Activated CD8-positive, alpha-beta T cell treated with anti-CD3 and anti-CD28 coated beads, Interleukin-2, amount 10 ng/mL, durations not matched to agents 7 days and 5 days (primary cell): ENCODE measurements at regions not wholly inside any gene's neighbourhood (a gene's known extent, or its start where the extent isn't known, plus 50 kb on each side); places are given as distances from the start of the nearest gene placed in this dataset.

Experiments
- ATAC-seq: fragments of 150-1000 bp; cut with Tn5 transposase; one replicate; pipeline ENCODE4 v1.10.0; 2021; ENCODE audit warnings: moderate library complexity
- CTCF ChIA-PET: fragments of 350-600 bp; sonication (Branson Sonifier 250); formaldehyde crosslinking; loops from one replicate; lab custom pipeline; 2021; ENCODE audit warnings: antibody characterized with exemption; lab: Charles Lee
- POLR2A ChIA-PET: fragments of 350-600 bp; sonication (Branson Sonifier 250); formaldehyde crosslinking; loops from one replicate; lab custom pipeline; 2021; ENCODE audit warnings: antibody characterized with exemption; lab: Charles Lee
- DNase-seq: peaks from one replicate; pipeline ENCODE4 v3.0.0-alpha.2; 2020
- H3K27ac Mint-ChIP-seq: one replicate; pipeline ENCODE4 v1.8.0; 2021; ENCODE audit warnings: mild to moderate bottlenecking, mixed read lengths
- H3K27me3 Mint-ChIP-seq: one replicate; pipeline ENCODE4 v1.8.0; 2021; ENCODE audit warnings: low read depth, mixed read lengths
- H3K36me3 Mint-ChIP-seq: one replicate; pipeline ENCODE4 v1.8.0; 2021; ENCODE audit warnings: low read depth, mixed read lengths
- H3K4me1 Mint-ChIP-seq: one replicate; pipeline ENCODE4 v1.8.0; 2021; ENCODE audit warnings: low read depth, mixed read lengths
- H3K4me3 Mint-ChIP-seq: one replicate; pipeline ENCODE4 v1.8.0; 2021; ENCODE audit warnings: mild to moderate bottlenecking, mixed read lengths
- H3K9me3 Mint-ChIP-seq: one replicate; pipeline ENCODE4 v1.8.0; 2022; ENCODE audit warnings: mixed read lengths; ENCODE audit not compliant: insufficient read depth

GRCh38 chr1:101356013-101356412 is 119.2 kb downstream of the S1PR1 start:
- no peak for ATAC-seq
- ChIA-PET CTCF (interaction anchor here (0.9 to 3.5 kb wide), 9 partner anchors 18 to 487 kb away, joined by 3 to 112 read pairs (median 7); no protein-coding TSS in a partner anchor), POLR2A (interaction anchor here (0.9 kb wide), 1 partner anchor 47 kb away, joined by 5 read pairs; no protein-coding TSS in a partner anchor)
- DNase-seq = no peak
- H3K4me1 Mint-ChIP-seq = peaks cover 14% of the 10 kb centered on the region
- no peaks in the 10 kb centered on the region for H3K36me3 Mint-ChIP-seq
- H3K27me3 Mint-ChIP-seq = peaks cover 5% of the 10 kb centered on the region
- no peak overlapping the region for H3K27ac Mint-ChIP-seq
- H3K4me3 Mint-ChIP-seq = no peak overlapping the region
- H3K9me3 Mint-ChIP-seq = no peaks in the 10 kb centered on the region

GRCh38 chr1:101356604-101357443 is 120.0 kb downstream of the S1PR1 start:
- H3K9me3 Mint-ChIP-seq = no peaks in the 10 kb centered on the region
- POLR2A ChIA-PET = interaction anchor here (0.6 to 1.8 kb wide), 4 partner anchors 27 to 444 kb away, joined by 4 to 18 read pairs (median 6); no protein-coding TSS in a partner anchor
- ATAC-seq = peak; percentile 40

GRCh38 chr1:101357444-101357986 is 120.7 kb downstream of the S1PR1 start:
- H3K9me3 Mint-ChIP-seq = no peaks in the 10 kb centered on the region
- H3K27me3 Mint-ChIP-seq = peaks cover 5% of the 10 kb centered on the region
- no peak overlapping the region for H3K4me3 Mint-ChIP-seq
- peak; percentile 85 for DNase-seq
- ChIA-PET POLR2A (interaction anchor here (0.6 to 1.8 kb wide), 5 partner anchors 21 to 444 kb away, joined by 3 to 18 read pairs (median 5); no protein-coding TSS in a partner anchor), CTCF (interaction anchor here (0.5 to 3.8 kb wide), 55 partner anchors 8 to 751 kb away, joined by 3 to 199 read pairs (median 5); no protein-coding TSS in a partner anchor)
- peak; percentile 100 for ATAC-seq
- no peaks in the 10 kb centered on the region for H3K36me3 Mint-ChIP-seq
- H3K27ac Mint-ChIP-seq = peak overlapping the region; percentile 60
- peaks cover 8% of the 10 kb centered on the region for H3K4me1 Mint-ChIP-seq

More at GRCh38 chr1:101356604-101357443, 120.0 kb downstream of the S1PR1 start:
- no peak for DNase-seq
- H3K27ac Mint-ChIP-seq = no peak overlapping the region
- H3K36me3 Mint-ChIP-seq = no peaks in the 10 kb centered on the region
- peaks cover 10% of the 10 kb centered on the region for H3K4me1 Mint-ChIP-seq
- H3K4me3 Mint-ChIP-seq = no peak overlapping the region
- CTCF ChIA-PET = interaction anchor here (0.7 to 3.8 kb wide), 32 partner anchors 8 to 750 kb away, joined by 3 to 199 read pairs (median 7); no protein-coding TSS in a partner anchor
- peaks cover 5% of the 10 kb centered on the region for H3K27me3 Mint-ChIP-seq

- peaks cover 8% of the 10 kb centered on the region for H3K4me1 Mint-ChIP-seq
- H3K4me3 Mint-ChIP-seq = no peak overlapping the region
- no peaks in the 10 kb centered on the region for H3K9me3 Mint-ChIP-seq
- DNase-seq (no peak), ATAC-seq (no peak)
- no peak overlapping the region for H3K27ac Mint-ChIP-seq
- peaks cover 5% of the 10 kb centered on the region for H3K27me3 Mint-ChIP-seq
- no peaks in the 10 kb centered on the region for H3K36me3 Mint-ChIP-seq
- ChIA-PET POLR2A (no interaction called here), CTCF (no interaction called here)
Measured at GRCh38 chr1:101360506-101360905, 123.7 kb downstream of the S1PR1 start.

GRCh38 chr1:101363891-101364318 is 127.1 kb downstream of the S1PR1 start:
- H3K4me3 Mint-ChIP-seq = no peak overlapping the region
- H3K36me3 Mint-ChIP-seq = no peaks in the 10 kb centered on the region
- no peak overlapping the region for H3K27ac Mint-ChIP-seq
- POLR2A ChIA-PET = interaction anchor here (0.5 kb wide), 1 partner anchor 12 kb away, joined by 4 read pairs; no protein-coding TSS in a partner anchor
- H3K9me3 Mint-ChIP-seq = no peaks in the 10 kb centered on the region
- H3K4me1 Mint-ChIP-seq = no peaks in the 10 kb centered on the region
- ATAC-seq = no peak
- H3K27me3 Mint-ChIP-seq = no peaks in the 10 kb centered on the region
- CTCF ChIA-PET = interaction anchor here (1.0 to 1.8 kb wide), 3 partner anchors 55 to 142 kb away, joined by 3 to 8 read pairs (median 4); no protein-coding TSS in a partner anchor
- no peak for DNase-seq

GRCh38 chr1:101364370-101365120 is 127.7 kb downstream of the S1PR1 start:
- POLR2A ChIA-PET = interaction anchor here (0.5 kb wide), 1 partner anchor 12 kb away, joined by 4 read pairs; no protein-coding TSS in a partner anchor

GRCh38 chr1:101365186-101365585 is 128.4 kb downstream of the S1PR1 start:
- no peaks in the 10 kb centered on the region for H3K27me3 Mint-ChIP-seq
- H3K4me1 Mint-ChIP-seq = no peaks in the 10 kb centered on the region
- H3K9me3 Mint-ChIP-seq = no peaks in the 10 kb centered on the region
- no peaks in the 10 kb centered on the region for H3K36me3 Mint-ChIP-seq
- H3K4me3 Mint-ChIP-seq = no peak overlapping the region
- H3K27ac Mint-ChIP-seq = no peak overlapping the region
- ChIA-PET CTCF (interaction anchor here (0.8 to 1.8 kb wide), 4 partner anchors 31 to 75 kb away, joined by 3 to 8 read pairs (median 3); no protein-coding TSS in a partner anchor), POLR2A (no interaction called here)
- DNase-seq (no peak), ATAC-seq (no peak)

More at GRCh38 chr1:101364370-101365120, 127.7 kb downstream of the S1PR1 start:
- H3K4me1 Mint-ChIP-seq = no peaks in the 10 kb centered on the region
- no peaks in the 10 kb centered on the region for H3K36me3 Mint-ChIP-seq
- ATAC-seq = no peak
- no peak overlapping the region for H3K27ac Mint-ChIP-seq
- no peaks in the 10 kb centered on the region for H3K27me3 Mint-ChIP-seq
- no peaks in the 10 kb centered on the region for H3K9me3 Mint-ChIP-seq
- H3K4me3 Mint-ChIP-seq = no peak overlapping the region
- CTCF ChIA-PET = interaction anchor here (0.8 to 1.8 kb wide), 5 partner anchors 30 to 142 kb away, joined by 3 to 8 read pairs (median 3); no protein-coding TSS in a partner anchor
- DNase-seq = no peak

- DNase-seq (no peak), ATAC-seq (no peak)
- H3K27ac Mint-ChIP-seq = no peak overlapping the region
- POLR2A ChIA-PET = no interaction called here
- no peak overlapping the region for H3K4me3 Mint-ChIP-seq
- CTCF ChIA-PET = interaction anchor here (2.8 kb wide), 1 partner anchor 8 kb away, joined by 20 read pairs; no protein-coding TSS in a partner anchor
- peaks cover 2% of the 10 kb centered on the region for H3K4me1 Mint-ChIP-seq
- H3K36me3 Mint-ChIP-seq = no peaks in the 10 kb centered on the region
- no peaks in the 10 kb centered on the region for H3K9me3 Mint-ChIP-seq
- no peaks in the 10 kb centered on the region for H3K27me3 Mint-ChIP-seq
Measured at GRCh38 chr1:101365878-101366277, 129.1 kb downstream of the S1PR1 start.

- Mint-ChIP-seq H3K4me1 (peaks cover 10% of the 10 kb centered on the region), H3K36me3 (no peaks in the 10 kb centered on the region), H3K27ac (no peak overlapping the region), H3K4me3 (no peak overlapping the region), H3K9me3 (no peaks in the 10 kb centered on the region), H3K27me3 (no peaks in the 10 kb centered on the region)
- ATAC-seq (no peak), DNase-seq (no peak)
- CTCF ChIA-PET = interaction anchor here (1.0 to 2.8 kb wide), 5 partner anchors 9 to 446 kb away, joined by 3 to 20 read pairs (median 4); no protein-coding TSS in a partner anchor
- POLR2A ChIA-PET = interaction anchor here (0.6 to 1.0 kb wide), 2 partner anchors 64 to 70 kb away, joined by 3 read pairs; no protein-coding TSS in a partner anchor
Measured at GRCh38 chr1:101366513-101367215, 129.8 kb downstream of the S1PR1 start.

GRCh38 chr1:101367630-101368029 is 130.8 kb downstream of the S1PR1 start:
- ATAC-seq = no peak
- CTCF ChIA-PET = interaction anchor here (1.0 to 2.8 kb wide), 5 partner anchors 10 to 446 kb away, joined by 3 to 20 read pairs (median 4); no protein-coding TSS in a partner anchor
- H3K9me3 Mint-ChIP-seq = peaks cover 3% of the 10 kb centered on the region
- H3K4me3 Mint-ChIP-seq = no peak overlapping the region
- H3K36me3 Mint-ChIP-seq = peaks cover 3% of the 10 kb centered on the region
- DNase-seq = no peak
- H3K4me1 Mint-ChIP-seq = peaks cover 12% of the 10 kb centered on the region
- POLR2A ChIA-PET = interaction anchor here (1.0 kb wide), 1 partner anchor 65 kb away, joined by 3 read pairs; no protein-coding TSS in a partner anchor
- no peaks in the 10 kb centered on the region for H3K27me3 Mint-ChIP-seq
- no peak overlapping the region for H3K27ac Mint-ChIP-seq
